Lung (tissue), 11 donors: ENCODE measurements at regions not wholly inside any gene's neighbourhood (a gene's known extent, or its start where the extent isn't known, plus 50 kb on each side); places are given as distances from the start of the nearest gene placed in this dataset.

ENCODE experiments used
- ATAC-seq: fragments of 200-7000 bp; cut with Tn5 transposase; one replicate; pipeline ENCODE4 v1.9.1; 2020; ENCODE audit warnings: moderate number of reproducible peaks; ENCODE audit not compliant: insufficient read depth, low FRiP score
- DNase-seq, 3 donors: peaks; one replicate each; pipeline ENCODE4 v3.0.0-alpha.2; 2013 to 2017
- H3K27ac ChIP-seq, 2 donors: one replicate each; pipeline ENCODE4 v1.5.1; 2013; ENCODE audit warnings: mild to moderate bottlenecking in 2 of 2, moderate library complexity in 2 of 2, control low read depth in 1 of 2, inconsistent platforms in 1 of 2, low read depth in 1 of 2, low read length in 1 of 2
- H3K27me3 ChIP-seq, 3 donors: one replicate each; pipeline ENCODE4 v1.5.1; 2013; ENCODE audit warnings: low read length in 2 of 3; ENCODE audit not compliant: control insufficient read depth in 3 of 3, insufficient read depth in 3 of 3
- H3K36me3 ChIP-seq, 4 donors: one replicate each; pipeline ENCODE4 v1.5.1; 2013; ENCODE audit warnings: low read length in 4 of 4, mild to moderate bottlenecking in 1 of 4, moderate library complexity in 1 of 4; ENCODE audit not compliant: control insufficient read depth in 4 of 4, insufficient read depth in 4 of 4
- H3K4me1 ChIP-seq, 5 donors: one replicate each; pipeline ENCODE4 v1.5.1; 2013; ENCODE audit warnings: low read length in 5 of 5, mild to moderate bottlenecking in 2 of 5, moderate library complexity in 1 of 5; ENCODE audit not compliant: control insufficient read depth in 5 of 5, insufficient read depth in 5 of 5
- H3K4me3 ChIP-seq: one replicate; pipeline ENCODE4 v1.5.1; 2013; ENCODE audit warnings: mild to moderate bottlenecking, control low read depth, moderate library complexity
- H3K9ac ChIP-seq, 2 donors: one replicate each; pipeline ENCODE4 v1.5.1; 2013; ENCODE audit warnings: low read length in 2 of 2, control low read depth in 1 of 2; ENCODE audit not compliant: insufficient read depth in 1 of 2
- H3K9me3 ChIP-seq, 4 donors: one replicate each; pipeline ENCODE4 v1.5.1; 2013; ENCODE audit warnings: low read length in 3 of 4, mild to moderate bottlenecking in 1 of 4, moderate library complexity in 1 of 4; ENCODE audit not compliant: control insufficient read depth in 4 of 4, insufficient read depth in 3 of 4
- CTCF ChIP-seq: IDR thresholded peaks from 2 replicates; pipeline ENCODE4 v1.5.1; 2012; ENCODE audit warnings: mild to moderate bottlenecking; ENCODE audit errors: control extremely low read depth, extremely low read depth
- WGBS, 2 donors: extraction: QIAGEN DNeasy Blood & Tissue Kit; methylation state at CpG; one replicate each; pipeline ENCODE4 v1.1.7; 2013; 5-methylcytosine and 5-hydroxymethylcytosine counted together
- donor health status: control.
- donor health status: control.
- donor health status: Bipolar disorder and iron deficiency.
- donor health status: healthy.
- donor health status: DM: yes; HTN: yes; CAD: no.

GRCh38 chr10:43851030-43851429 lies 202.3 kb upstream of the ZNF32 start:
- Histone ChIP-seq H3K9me3 (peaks cover 0 to 3% (median 0%) of the 10 kb centered on the region in 4 donors), H3K4me1 (peaks cover 0 to 6% (median 0%) of the 10 kb centered on the region in 5 donors), H3K36me3 (no peaks in the 10 kb centered on the region), H3K27ac (no peak overlapping the region), H3K27me3 (no peaks in the 10 kb centered on the region), H3K9ac (no peak overlapping the region), H3K4me3 (no peak overlapping the region)
- no peak for TF ChIP-seq CTCF
- ATAC-seq, result no peak
- DNase-seq, result no peak
- WGBS, 2 donors, result 83 to 88% methylated on average over 3 of the region's 3 CpGs

GRCh38 chr10:43849551-43849950 lies 200.9 kb upstream of the ZNF32 start:
- H3K4me3 ChIP-seq, result no peak overlapping the region
- H3K27ac ChIP-seq, result no peak overlapping the region
- no peak overlapping the region for H3K9ac ChIP-seq
- H3K4me1 ChIP-seq, result peaks cover 0 to 8% (median 0%) of the 10 kb centered on the region in 5 donors
- 98% methylated on average over 3 of the region's 3 CpGs for WGBS, 2 donors
- no peak for ATAC-seq
- H3K27me3 ChIP-seq, result no peaks in the 10 kb centered on the region
- peaks cover 0 to 3% (median 0%) of the 10 kb centered on the region in 4 donors for H3K9me3 ChIP-seq
- no peak for DNase-seq
- TF ChIP-seq CTCF, result no peak
- H3K36me3 ChIP-seq, result no peaks in the 10 kb centered on the region

GRCh38 chr10:43846968-43847367 lies 198.3 kb upstream of the ZNF32 start:
- Histone ChIP-seq H3K27ac (no peak overlapping the region), H3K4me3 (no peak overlapping the region), H3K36me3 (no peaks in the 10 kb centered on the region), H3K4me1 (peaks cover 0 to 13% (median 0%) of the 10 kb centered on the region in 5 donors), H3K9me3 (peaks cover 0 to 4% (median 0%) of the 10 kb centered on the region in 4 donors), H3K9ac (no peak overlapping the region), H3K27me3 (no peaks in the 10 kb centered on the region)
- ATAC-seq (no peak), DNase-seq (peak in 1 of 3 donors; percentile 21)
- WGBS, 2 donors, result 55 to 67% methylated on average over 4 of the region's 4 CpGs
- TF ChIP-seq CTCF, result no peak

GRCh38 chr10:43846187-43846680 lies 197.6 kb upstream of the ZNF32 start:
- 29 to 33% methylated on average over 11 of the region's 11 CpGs for WGBS, 2 donors
- H3K9ac ChIP-seq, result no peak overlapping the region
- ATAC-seq (peak; percentile 51), DNase-seq (peak in 1 of 3 donors; percentile 38)
- no peaks in the 10 kb centered on the region for H3K36me3 ChIP-seq
- H3K9me3 ChIP-seq, result peaks cover 0 to 5% (median 0%) of the 10 kb centered on the region in 4 donors
- peak overlapping the region; percentile 14 to 61 for H3K27ac ChIP-seq
- no peak for TF ChIP-seq CTCF
- peaks cover 0 to 13% (median 0%) of the 10 kb centered on the region in 5 donors for H3K4me1 ChIP-seq
- H3K27me3 ChIP-seq, result no peaks in the 10 kb centered on the region
- no peak overlapping the region for H3K4me3 ChIP-seq
